GM19035 (cell line): ENCODE measurements at regions not wholly inside any gene's neighbourhood (a gene's known extent, or its start where the extent isn't known, plus 50 kb on each side); places are given as distances from the start of the nearest gene placed in this dataset.

ENCODE experiments used
- ATAC-seq: cut with Tn5 transposase; IDR thresholded peaks from one replicate; pipeline ENCODE4 v1.9.1; 2021; ENCODE audit not compliant: unreplicated experiment

- ATAC-seq = no peak
These were observed 122.4 kb upstream of the NPY2R start for GRCh38 chr4:155085843-155086530.

- no peak for ATAC-seq
These were observed 114.1 kb upstream of the NPY2R start for GRCh38 chr4:155094201-155094820.

DNA sequence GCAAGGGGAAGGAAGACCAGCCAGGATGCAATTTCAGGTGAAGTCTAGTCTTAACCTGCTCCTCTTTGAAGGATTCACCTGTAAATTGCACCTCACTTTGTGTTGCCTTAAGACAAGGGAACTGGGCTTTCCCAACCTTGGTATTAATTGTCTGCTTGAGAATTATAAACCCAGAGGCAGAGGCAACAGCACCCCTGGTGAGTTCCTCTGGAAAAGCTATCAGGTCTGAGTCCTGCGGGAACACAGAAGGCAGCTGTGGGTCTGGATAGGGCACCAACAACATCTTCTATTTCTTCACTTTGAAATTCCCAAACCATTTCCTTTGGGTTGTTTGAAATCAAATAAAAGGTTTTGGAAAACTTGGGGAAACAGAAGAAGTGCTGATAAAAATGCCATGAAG is 109.2 kb upstream of the NPY2R start:
- ATAC-seq = no peak

DNA sequence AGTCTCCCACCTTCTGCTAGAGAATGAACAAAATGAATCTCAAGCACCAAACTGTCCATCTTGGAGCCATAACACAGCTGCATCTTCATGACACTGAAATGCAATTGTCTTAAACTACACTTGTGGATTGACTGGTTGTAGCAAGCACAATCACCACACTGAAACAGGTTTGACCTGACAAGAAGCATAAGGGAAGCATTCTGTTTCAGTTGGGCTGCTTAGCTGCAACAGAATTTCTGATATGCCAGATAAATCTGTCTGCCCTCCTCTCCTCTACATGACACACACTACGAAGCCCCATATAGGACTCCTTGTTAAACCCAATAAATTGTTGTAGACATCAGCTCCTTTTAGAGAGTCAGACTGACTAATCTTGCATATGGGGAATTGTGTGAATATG is 101.8 kb upstream of the NPY2R start:
- no peak for ATAC-seq

DNA sequence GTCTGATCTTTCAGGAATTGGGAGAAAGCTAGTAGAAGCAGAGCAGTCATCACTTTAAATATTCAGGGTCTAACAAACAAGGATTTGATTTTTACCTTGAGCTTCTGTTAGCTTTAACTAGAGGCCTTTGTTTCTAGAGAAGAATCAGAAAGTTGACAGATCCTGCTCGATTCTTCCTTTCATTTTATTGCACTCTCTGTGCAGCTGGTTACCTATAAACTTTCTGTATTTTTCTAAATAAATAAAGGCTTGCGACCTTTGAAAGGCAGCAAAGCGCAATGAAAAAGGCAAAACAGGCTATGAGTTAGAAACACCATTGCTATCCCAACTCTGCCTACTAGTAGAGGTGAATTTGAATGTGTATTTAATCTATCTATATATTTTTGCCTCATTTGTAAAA is 101.4 kb upstream of the NPY2R start:
- ATAC-seq = no peak

- no peak for ATAC-seq
These were observed 93.6 kb upstream of the NPY2R start for GRCh38 chr4:155114790-155115189.

- no peak for ATAC-seq
These were observed 89.4 kb upstream of the NPY2R start for GRCh38 chr4:155119006-155119405.

- ATAC-seq = no peak
These were observed 87.9 kb upstream of the NPY2R start for GRCh38 chr4:155120536-155120935.

GRCh38 chr4:155122382-155122781 is 86.1 kb upstream of the NPY2R start:
- ATAC-seq = no peak

DNA sequence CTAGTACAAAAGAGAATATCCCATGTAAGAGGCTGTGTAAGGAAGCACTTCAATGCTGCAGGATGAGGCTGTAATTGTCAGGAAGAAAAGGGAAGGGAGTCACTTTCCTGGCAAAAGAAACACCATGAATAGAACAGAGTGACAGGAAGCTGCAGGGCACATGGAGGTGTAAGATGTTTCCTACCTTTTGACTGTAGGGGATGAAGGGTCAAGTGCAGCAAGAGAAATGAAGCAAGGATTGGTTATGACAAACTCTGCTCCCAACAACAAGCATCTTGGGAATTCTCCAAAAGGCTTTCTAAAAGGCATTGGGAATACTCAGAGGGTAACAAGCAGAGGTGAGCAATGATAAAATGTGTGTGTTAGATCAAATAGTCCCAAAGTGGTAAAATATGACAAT is 74.3 kb upstream of the NPY2R start:
- ATAC-seq = no peak

- ATAC-seq = no peak
These were observed 67.5 kb upstream of the NPY2R start for GRCh38 chr4:155140889-155141288.

DNA sequence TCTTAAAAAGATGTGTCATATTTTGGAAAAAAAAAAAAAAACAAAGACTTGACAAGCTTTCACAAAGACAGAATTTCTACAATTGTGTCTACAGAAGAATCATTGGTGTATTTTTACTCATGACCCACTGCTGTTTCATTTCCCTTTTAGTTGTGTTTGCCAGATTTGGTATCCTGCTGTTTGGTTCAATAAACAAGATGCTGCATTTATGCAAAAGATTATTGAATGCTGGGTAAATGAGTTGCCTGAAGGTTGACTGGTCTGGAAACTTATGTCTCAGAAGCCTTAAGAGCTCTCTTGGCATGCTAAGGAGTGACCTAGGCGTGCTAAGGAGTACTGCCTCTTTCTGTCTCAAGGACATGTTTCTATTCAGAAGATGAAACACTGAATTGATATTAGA is 64.9 kb upstream of the NPY2R start:
- ATAC-seq = no peak
